DMS114 treated with DMSO at 0.1 percent for 48 hours (cell line): ENCODE measurements at regions not wholly inside any gene's neighbourhood (a gene's known extent, or its start where the extent isn't known, plus 50 kb on each side); places are given as distances from the start of the nearest gene placed in this dataset.
"Not testable (repeated sequence)": the region's sequence is repeated elsewhere in the genome, so short reads cannot be mapped to it uniquely, and the experiment has no call there.

Source experiments
- DNase-seq: peaks from one replicate; lab custom pipeline; 2025; ENCODE audit not compliant: unreplicated experiment; lab: John Stamatoyannopoulos, UW

DNA sequence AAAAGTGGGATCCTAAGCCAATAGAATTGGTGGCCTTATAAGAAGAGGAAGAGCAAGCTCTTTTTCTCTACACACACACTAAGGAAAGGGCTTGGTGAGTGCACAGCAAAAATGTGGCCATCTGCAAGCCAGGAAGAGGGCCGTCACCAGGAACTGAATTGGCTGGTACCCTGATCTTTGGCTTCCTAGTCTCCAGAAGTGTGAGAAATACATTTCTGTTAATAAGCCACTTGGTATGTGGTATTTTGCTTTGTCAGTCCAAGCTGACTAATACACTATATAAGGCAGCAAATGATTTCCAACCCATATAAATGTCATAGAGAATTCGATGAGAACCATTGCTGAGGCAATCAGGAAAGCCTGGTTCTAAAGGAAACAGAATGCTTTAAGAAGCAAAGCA is 816.3 kb upstream of the SEMA6D start:
- DNase-seq = no peak

DNA sequence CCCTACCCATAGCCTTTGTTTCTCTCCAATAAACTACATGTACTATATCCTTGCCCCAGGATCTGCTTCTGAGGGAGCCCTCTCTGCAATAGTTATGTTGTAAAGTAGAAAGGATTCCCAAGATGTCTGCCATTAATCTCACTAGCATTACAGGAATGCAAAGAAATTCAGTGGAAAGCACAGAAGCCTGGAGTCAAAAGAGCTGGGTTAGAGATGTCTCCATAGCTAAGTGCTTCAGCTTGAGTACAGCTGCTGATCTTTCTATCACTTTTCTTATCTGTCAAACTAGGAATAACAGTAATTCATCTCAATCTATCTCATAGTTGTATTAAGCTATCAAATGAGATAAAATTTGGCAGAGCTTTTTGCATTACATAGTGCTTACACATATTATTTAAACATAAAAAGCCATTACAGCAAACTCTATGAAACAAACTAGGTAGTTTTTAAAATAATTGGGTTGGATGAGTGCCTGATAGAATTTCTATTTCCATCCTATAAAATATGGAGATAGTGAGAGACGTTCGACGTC is 799.5 kb upstream of the SEMA6D start:
- no peak for DNase-seq

GRCh38 chr15:46918462-46919140 is 798.7 kb upstream of the SEMA6D start:
- DNase-seq = no peak

DNA sequence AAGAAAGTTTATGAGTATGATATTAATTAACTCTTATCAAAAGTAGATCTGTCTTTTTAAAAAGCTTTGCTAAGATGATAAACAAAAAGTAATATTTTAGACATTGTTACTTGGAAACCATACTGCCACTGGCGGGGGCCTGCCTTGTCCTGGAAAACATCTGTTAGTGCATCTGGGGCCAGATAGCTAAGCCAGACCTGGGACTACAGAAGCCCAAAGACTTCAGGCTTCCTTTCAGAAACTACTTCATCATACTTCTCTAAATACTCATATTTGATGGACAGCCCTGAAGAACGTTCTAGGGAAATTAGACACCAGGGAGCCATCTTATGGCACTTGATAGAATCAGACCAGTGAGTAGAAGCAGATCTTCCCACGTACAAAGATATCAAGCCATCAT is 795.4 kb upstream of the SEMA6D start:
- no peak for DNase-seq

- DNase-seq = no peak
Measured at GRCh38 chr15:46930426-46930825, 786.9 kb upstream of the SEMA6D start.

DNA sequence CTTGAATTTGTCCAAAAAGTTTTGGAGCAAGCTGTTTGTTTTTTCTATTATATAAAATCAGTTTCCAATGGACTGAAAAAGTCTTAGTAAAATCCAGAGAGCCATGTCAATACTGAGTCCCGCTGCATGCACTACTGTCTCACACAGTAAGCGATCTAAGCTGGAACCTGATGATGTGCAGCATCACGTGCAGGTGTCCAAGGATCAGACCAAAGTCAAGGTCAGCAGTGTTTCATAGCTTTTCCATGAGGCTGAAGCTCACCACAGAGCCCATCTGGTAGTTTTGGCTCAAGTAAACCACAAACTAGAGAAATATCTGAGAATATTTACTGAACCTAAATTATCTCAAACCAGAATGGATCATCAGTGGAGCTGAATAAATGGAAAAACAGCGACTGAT is 784.0 kb upstream of the SEMA6D start:
- no peak for DNase-seq

DNA sequence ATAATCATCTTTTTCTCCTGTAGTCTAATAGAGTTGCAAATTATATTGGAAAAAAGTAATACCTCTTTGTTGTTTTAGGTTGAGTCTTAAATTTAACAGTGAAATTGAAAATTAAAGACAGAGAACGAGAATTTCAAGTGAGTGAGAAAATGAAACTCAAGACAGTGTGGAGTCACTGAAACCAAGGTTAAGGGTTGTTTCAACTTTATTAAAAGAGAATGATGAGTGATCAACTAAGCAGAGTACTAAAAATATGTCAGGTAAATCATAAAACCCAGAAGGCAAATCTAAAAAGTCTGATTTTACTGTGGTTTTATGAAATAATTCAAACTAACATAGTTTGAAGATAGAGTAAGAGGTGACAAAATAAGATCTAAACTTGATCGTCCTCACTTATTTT is 782.5 kb upstream of the SEMA6D start:
- DNase-seq = no peak

- DNase-seq = no peak
Measured at GRCh38 chr15:46938169-46938568, 779.1 kb upstream of the SEMA6D start.

- no peak for DNase-seq
Measured at GRCh38 chr15:46941241-46941640, 776.1 kb upstream of the SEMA6D start.

DNA sequence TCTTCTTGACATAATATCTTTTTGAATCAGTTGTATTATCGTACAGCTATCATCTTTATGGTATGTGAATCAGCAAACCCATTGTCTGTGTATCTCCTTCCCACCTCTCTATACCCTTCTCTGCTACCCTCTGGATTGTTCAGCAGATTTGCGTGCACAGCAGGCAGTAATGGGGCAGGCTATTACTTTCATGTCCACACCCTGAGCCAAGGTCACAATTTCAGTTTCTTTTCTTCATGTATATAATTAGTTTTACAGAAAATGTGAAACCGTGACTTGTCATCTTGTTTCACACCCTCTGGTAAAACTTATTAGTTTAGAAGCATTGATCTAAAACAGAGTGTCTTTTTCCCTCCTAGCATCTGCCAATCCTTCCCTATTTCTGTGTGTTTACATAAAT is 770.4 kb upstream of the SEMA6D start:
- no peak for DNase-seq

- DNase-seq = no peak
Measured at GRCh38 chr15:46955576-46955975, 761.7 kb upstream of the SEMA6D start.

- no peak for DNase-seq
Measured at GRCh38 chr15:46956456-46956855, 760.8 kb upstream of the SEMA6D start.

DNA sequence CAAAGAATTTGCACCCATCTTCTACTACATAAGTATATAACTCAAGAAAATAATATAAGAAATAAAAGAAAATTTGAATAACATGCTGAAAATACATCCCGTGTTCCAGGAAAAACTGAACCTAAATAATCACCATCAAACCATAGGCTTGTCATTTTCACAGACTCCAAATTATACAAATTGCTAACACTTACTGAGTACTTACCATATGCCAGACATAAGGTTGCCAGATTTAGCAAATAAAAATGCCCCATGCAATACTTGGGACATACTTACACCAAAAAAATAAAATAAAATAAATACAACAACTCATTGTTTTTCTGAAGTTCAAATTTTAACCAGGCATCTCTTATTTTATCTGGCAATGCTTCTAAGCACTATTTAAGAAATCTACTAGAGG is 760.4 kb upstream of the SEMA6D start:
- no peak for DNase-seq

GRCh38 chr15:46960581-46960980 is 756.7 kb upstream of the SEMA6D start:
- no peak for DNase-seq

- no peak for DNase-seq
Measured at GRCh38 chr15:46961795-46962194, 755.5 kb upstream of the SEMA6D start.

DNA sequence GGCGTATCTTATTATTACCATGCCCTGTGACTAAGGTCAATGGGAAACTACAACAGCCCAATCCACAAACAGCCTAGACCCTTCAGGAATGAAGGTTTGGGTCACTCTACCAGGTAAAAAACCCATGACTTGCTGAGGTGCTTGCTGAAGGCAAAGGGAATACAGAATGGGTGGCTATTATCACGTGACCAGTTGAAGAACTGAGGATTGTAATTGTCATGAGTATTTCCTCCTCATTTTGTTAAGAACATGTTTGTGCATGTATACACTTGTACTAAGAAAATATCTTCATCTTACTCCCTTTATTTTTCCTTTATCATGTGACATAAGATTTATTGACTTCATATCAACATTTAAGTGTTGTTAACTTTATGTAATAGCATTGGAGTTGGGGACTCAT is 729.2 kb upstream of the SEMA6D start:
- not testable (repeated sequence) for DNase-seq

GRCh38 chr15:46996359-46996758 is 720.9 kb upstream of the SEMA6D start:
- no peak for DNase-seq

GRCh38 chr15:46997501-46997900 is 719.8 kb upstream of the SEMA6D start:
- DNase-seq = no peak

- DNase-seq = no peak
Measured at GRCh38 chr15:47003568-47003967, 713.7 kb upstream of the SEMA6D start.

GRCh38 chr15:47013446-47013845 is 703.9 kb upstream of the SEMA6D start:
- no peak for DNase-seq

DNA sequence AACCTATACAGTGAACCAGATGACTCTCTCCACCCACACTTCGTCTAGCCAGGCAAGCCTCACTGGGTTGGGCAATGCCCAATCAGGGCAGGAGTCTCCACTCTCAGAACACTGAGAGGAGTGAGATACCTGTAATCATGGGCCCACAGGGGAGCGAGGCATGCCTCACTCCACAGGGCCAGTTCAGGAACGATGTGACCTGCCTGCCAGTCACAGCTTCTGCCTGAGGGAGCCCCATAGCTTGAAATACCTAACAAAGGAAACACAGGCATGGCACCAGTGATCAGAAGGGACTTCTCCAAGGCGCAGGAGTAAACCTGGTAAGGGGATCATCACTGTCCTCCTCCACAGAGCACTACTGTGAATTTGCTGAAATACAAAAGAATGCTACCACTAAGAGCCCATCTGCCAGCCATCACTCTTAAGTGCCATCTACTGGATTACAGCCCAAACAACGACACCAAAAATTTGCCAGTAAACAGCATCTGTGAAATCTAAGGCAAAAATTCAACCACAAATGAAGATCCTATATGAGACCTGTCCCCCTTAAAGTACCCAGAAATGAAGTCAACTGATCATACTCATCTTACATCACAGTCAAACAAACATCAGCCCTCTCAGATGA is 689.9 kb upstream of the SEMA6D start:
- peak; percentile 6 for DNase-seq

DNA sequence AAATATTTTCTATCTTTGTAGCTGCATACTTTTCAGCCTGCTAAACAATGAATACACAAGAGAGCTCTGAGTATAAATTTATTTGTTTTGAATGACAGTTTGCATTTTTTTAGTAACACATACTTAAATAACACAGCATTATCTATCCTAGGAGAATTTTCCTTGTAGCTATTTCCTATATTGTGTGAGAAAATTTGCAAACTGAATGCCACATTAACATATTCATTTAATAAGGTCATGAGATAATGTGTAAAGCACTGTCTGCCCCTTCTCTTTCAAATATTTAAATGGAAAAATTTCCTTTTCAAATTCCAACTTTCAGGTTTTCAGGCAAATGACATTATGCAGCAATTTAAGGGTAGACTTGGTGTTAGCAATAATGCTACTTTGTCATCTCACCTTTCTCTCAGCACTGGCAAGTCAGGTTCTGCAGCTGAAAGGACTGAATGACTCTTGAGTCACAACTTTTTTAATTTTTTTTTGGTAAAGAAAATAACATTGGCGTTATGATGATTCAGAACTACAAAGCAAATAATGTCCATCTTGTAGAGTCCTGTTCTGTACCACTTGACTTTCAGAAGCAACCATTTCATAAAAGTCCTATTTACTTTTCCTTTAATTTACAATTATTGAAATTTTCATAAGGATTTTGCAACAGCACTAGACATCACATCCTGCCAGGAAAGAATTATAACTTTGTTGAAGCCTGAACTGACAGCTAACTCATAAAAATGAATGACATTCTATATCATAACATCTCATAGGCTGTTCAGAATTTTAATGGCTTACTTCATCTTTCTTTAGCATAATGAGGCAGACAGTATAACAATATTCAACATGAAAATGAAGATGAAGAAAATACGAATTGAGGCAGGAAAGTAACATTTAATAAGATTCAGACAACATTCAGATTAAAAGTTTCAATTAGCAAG is 681.6 kb upstream of the SEMA6D start:
- no peak for DNase-seq
